Karpas-422 (cell line): ENCODE measurements at regions not wholly inside any gene's neighbourhood (a gene's known extent, or its start where the extent isn't known, plus 50 kb on each side); places are given as distances from the start of the nearest gene placed in this dataset.

ENCODE experiments used
- DNase-seq: peaks from one replicate; pipeline ENCODE4 v3.0.0-alpha.2; 2015
- H2AFZ ChIP-seq: fragments of 200-600 bp; sonication (generic); 2 replicates; pipeline ENCODE4 v1.6.1; 2014; ENCODE audit warnings: antibody characterized with exemption, low read length, mixed read lengths
- H3K27ac ChIP-seq: fragments of 200-600 bp; sonication (generic); 2 replicates; pipeline ENCODE4 v1.5.1; 2014; ENCODE audit warnings: mild to moderate bottlenecking, low read length, moderate library complexity
- H3K27me3 ChIP-seq: fragments of 200-600 bp; sonication (generic); 2 replicates; pipeline ENCODE4 v1.6.1; 2014; ENCODE audit warnings: low read length, mixed read lengths
- H3K36me3 ChIP-seq: fragments of 200-600 bp; sonication (generic); 2 replicates; pipeline ENCODE4 v1.6.1; 2014; ENCODE audit warnings: low read length, mixed read lengths; ENCODE audit not compliant: insufficient read depth
- H3K4me1 ChIP-seq: fragments of 200-600 bp; sonication (generic); 2 replicates; pipeline ENCODE4 v1.6.1; 2014; ENCODE audit warnings: mild to moderate bottlenecking, low read length, mixed read lengths
- H3K4me2 ChIP-seq: fragments of 200-600 bp; sonication (generic); 2 replicates; pipeline ENCODE4 v1.6.1; 2014; ENCODE audit warnings: low read length, low read depth, mild to moderate bottlenecking; ENCODE audit not compliant: poor library complexity, severe bottlenecking
- H3K4me3 ChIP-seq: fragments of 200-600 bp; sonication (generic); 2 replicates; pipeline ENCODE4 v1.5.1; 2014; ENCODE audit warnings: mild to moderate bottlenecking, antibody characterized with exemption, low read length, mixed read lengths
- H3K79me2 ChIP-seq: fragments of 200-600 bp; sonication (generic); 2 replicates; pipeline ENCODE4 v1.6.1; 2014; ENCODE audit warnings: mild to moderate bottlenecking, low read length, mixed read lengths
- H3K9ac ChIP-seq: fragments of 200-600 bp; sonication (generic); 2 replicates; pipeline ENCODE4 v1.6.0; 2014; ENCODE audit warnings: low read length
- H3K9me2 ChIP-seq: fragments of 200-600 bp; sonication (generic), shearing (Covaris generic); replicated peaks from 2 replicates; pipeline ENCODE4 v1.6.0; 2014; ENCODE audit warnings: mild to moderate bottlenecking, low read length, moderate library complexity; ENCODE audit not compliant: insufficient read depth
- H3K9me3 ChIP-seq: fragments of 300-700, 200-600 bp; sonication (generic); 2 replicates; pipeline ENCODE4 v1.6.1; 2014; ENCODE audit warnings: low read length, mixed read lengths
- H4K20me1 ChIP-seq: fragments of 200-600 bp; sonication (generic); 2 replicates; pipeline ENCODE4 v1.6.1; 2014; ENCODE audit warnings: mild to moderate bottlenecking, antibody characterized with exemption, low read length, low read depth; ENCODE audit not compliant: insufficient read depth

- no peak overlapping the region for H2AFZ ChIP-seq
Observed at GRCh38 chr5:61790678-61791077, 458.6 kb downstream of the ZSWIM6 start.

GRCh38 chr5:61796773-61797172, 464.7 kb downstream of the ZSWIM6 start:
- H3K27me3 ChIP-seq, result 0 out of 2 replicates have a peak, but pooled peaks cover 2% of the 10 kb centered on the region
- no peak overlapping the region for H2AFZ ChIP-seq
- no peak overlapping the region for H3K27ac ChIP-seq
- H4K20me1 ChIP-seq, result no peaks in the 10 kb centered on the region
- no peak overlapping the region for H3K9ac ChIP-seq
- no peaks in the 10 kb centered on the region for H3K9me3 ChIP-seq
- H3K4me2 ChIP-seq, result no peak overlapping the region
- no peak overlapping the region for H3K4me3 ChIP-seq
- no peaks in the 10 kb centered on the region for H3K9me2 ChIP-seq
- no peak for DNase-seq
- H3K4me1 ChIP-seq, result peaks cover 5% of the 10 kb centered on the region; the same call in 1 of the 2 replicates
- H3K79me2 ChIP-seq, result no peaks in the 10 kb centered on the region
- no peaks in the 10 kb centered on the region for H3K36me3 ChIP-seq

More at GRCh38 chr5:61790678-61791077, 458.6 kb downstream of the ZSWIM6 start:
- H3K27ac ChIP-seq, result no peak overlapping the region
- H4K20me1 ChIP-seq, result no peaks in the 10 kb centered on the region
- no peaks in the 10 kb centered on the region for H3K9me3 ChIP-seq
- no peaks in the 10 kb centered on the region for H3K27me3 ChIP-seq
- H3K4me3 ChIP-seq, result no peak overlapping the region
- no peak for DNase-seq
- H3K36me3 ChIP-seq, result no peaks in the 10 kb centered on the region
- peaks cover under 1% of the 10 kb centered on the region; the same call in 1 of the 2 replicates for H3K4me1 ChIP-seq
- no peaks in the 10 kb centered on the region for H3K9me2 ChIP-seq
- no peak overlapping the region for H3K4me2 ChIP-seq
- H3K79me2 ChIP-seq, result no peaks in the 10 kb centered on the region
- H3K9ac ChIP-seq, result no peak overlapping the region

GRCh38 chr5:61800450-61800849, 468.4 kb downstream of the ZSWIM6 start:
- H3K4me2 ChIP-seq, result no peak overlapping the region
- H3K9ac ChIP-seq, result no peak overlapping the region
- H3K79me2 ChIP-seq, result no peaks in the 10 kb centered on the region
- no peaks in the 10 kb centered on the region for H3K9me2 ChIP-seq
- H3K27ac ChIP-seq, result no peak overlapping the region
- H3K4me3 ChIP-seq, result no peak overlapping the region
- no peaks in the 10 kb centered on the region for H3K36me3 ChIP-seq
- H3K4me1 ChIP-seq, result peaks cover 5% of the 10 kb centered on the region; the same call in 1 of the 2 replicates
- H3K9me3 ChIP-seq, result no peaks in the 10 kb centered on the region
- no peak for DNase-seq
- H3K27me3 ChIP-seq, result 0 out of 2 replicates have a peak, but pooled peaks cover 2% of the 10 kb centered on the region
- H4K20me1 ChIP-seq, result no peaks in the 10 kb centered on the region
- H2AFZ ChIP-seq, result no peak overlapping the region

GRCh38 chr5:61801174-61801573, 469.1 kb downstream of the ZSWIM6 start:
- H3K9me3 ChIP-seq, result no peaks in the 10 kb centered on the region
- DNase-seq, result no peak

GRCh38 chr5:61802456-61802855, 470.4 kb downstream of the ZSWIM6 start:
- no peaks in the 10 kb centered on the region for H3K4me1 ChIP-seq
- H3K9me2 ChIP-seq, result no peaks in the 10 kb centered on the region
- no peak for DNase-seq
- no peak overlapping the region for H3K27ac ChIP-seq
- no peaks in the 10 kb centered on the region for H3K36me3 ChIP-seq
- H3K9me3 ChIP-seq, result no peaks in the 10 kb centered on the region
- no peak overlapping the region for H2AFZ ChIP-seq
- H4K20me1 ChIP-seq, result no peaks in the 10 kb centered on the region
- H3K27me3 ChIP-seq, result no peaks in the 10 kb centered on the region
- no peaks in the 10 kb centered on the region for H3K79me2 ChIP-seq
- H3K4me3 ChIP-seq, result no peak overlapping the region
- no peak overlapping the region for H3K4me2 ChIP-seq
- no peak overlapping the region for H3K9ac ChIP-seq

More at GRCh38 chr5:61801174-61801573, 469.1 kb downstream of the ZSWIM6 start:
- H2AFZ ChIP-seq, result no peak overlapping the region
- H3K4me2 ChIP-seq, result no peak overlapping the region
- no peaks in the 10 kb centered on the region for H3K9me2 ChIP-seq
- no peak overlapping the region for H3K9ac ChIP-seq
- no peaks in the 10 kb centered on the region for H3K36me3 ChIP-seq
- no peak overlapping the region for H3K27ac ChIP-seq
- H3K4me1 ChIP-seq, result no peaks in the 10 kb centered on the region
- no peaks in the 10 kb centered on the region for H4K20me1 ChIP-seq
- H3K79me2 ChIP-seq, result no peaks in the 10 kb centered on the region
- H3K4me3 ChIP-seq, result no peak overlapping the region
- 0 out of 2 replicates have a peak, but pooled peaks cover 2% of the 10 kb centered on the region for H3K27me3 ChIP-seq

- Histone ChIP-seq H2AFZ (no peak overlapping the region), H3K27me3 (no peaks in the 10 kb centered on the region), H3K9me3 (no peaks in the 10 kb centered on the region), H3K36me3 (no peaks in the 10 kb centered on the region), H3K9me2 (no peaks in the 10 kb centered on the region), H4K20me1 (no peaks in the 10 kb centered on the region), H3K79me2 (no peaks in the 10 kb centered on the region), H3K9ac (no peak overlapping the region), H3K4me1 (no peaks in the 10 kb centered on the region), H3K4me3 (no peak overlapping the region), H3K27ac (no peak overlapping the region), H3K4me2 (no peak overlapping the region)
- DNase-seq, result no peak
Observed at GRCh38 chr5:61805101-61805500, 473.0 kb downstream of the ZSWIM6 start.

GRCh38 chr5:61806491-61807020, 474.5 kb downstream of the ZSWIM6 start:
- no peak overlapping the region for H3K27ac ChIP-seq
- no peak overlapping the region for H3K4me3 ChIP-seq
- no peaks in the 10 kb centered on the region for H3K9me3 ChIP-seq
- H2AFZ ChIP-seq, result no peak overlapping the region
- H3K9ac ChIP-seq, result no peak overlapping the region
- DNase-seq, result no peak
- no peaks in the 10 kb centered on the region for H3K27me3 ChIP-seq
- H3K79me2 ChIP-seq, result no peaks in the 10 kb centered on the region
- H3K4me1 ChIP-seq, result no peaks in the 10 kb centered on the region
- no peaks in the 10 kb centered on the region for H3K9me2 ChIP-seq
- H3K36me3 ChIP-seq, result no peaks in the 10 kb centered on the region
- no peak overlapping the region for H3K4me2 ChIP-seq
- no peaks in the 10 kb centered on the region for H4K20me1 ChIP-seq

- no peaks in the 10 kb centered on the region for H3K27me3 ChIP-seq
- H3K9me3 ChIP-seq, result no peaks in the 10 kb centered on the region
- no peak for DNase-seq
- H3K4me1 ChIP-seq, result no peaks in the 10 kb centered on the region
- no peaks in the 10 kb centered on the region for H3K9me2 ChIP-seq
- H3K27ac ChIP-seq, result no peak overlapping the region
- no peaks in the 10 kb centered on the region for H4K20me1 ChIP-seq
- H3K36me3 ChIP-seq, result no peaks in the 10 kb centered on the region
- H3K79me2 ChIP-seq, result no peaks in the 10 kb centered on the region
- H2AFZ ChIP-seq, result no peak overlapping the region
- no peak overlapping the region for H3K9ac ChIP-seq
- no peak overlapping the region for H3K4me3 ChIP-seq
- no peak overlapping the region for H3K4me2 ChIP-seq
Observed at GRCh38 chr5:61808091-61808490, 476.0 kb downstream of the ZSWIM6 start.
